ENCODE measurements at regions not wholly inside any gene's neighbourhood (a gene's known extent, or its start where the extent isn't known, plus 50 kb on each side); places are given as distances from the start of the nearest gene placed in this dataset.
A peak's percentile ranks its signal among the peaks of the same experiment; 100 is the strongest.
"Not testable (repeated sequence)": the region's sequence is repeated elsewhere in the genome, so short reads cannot be mapped to it uniquely, and the experiment has no call there.

DNA sequence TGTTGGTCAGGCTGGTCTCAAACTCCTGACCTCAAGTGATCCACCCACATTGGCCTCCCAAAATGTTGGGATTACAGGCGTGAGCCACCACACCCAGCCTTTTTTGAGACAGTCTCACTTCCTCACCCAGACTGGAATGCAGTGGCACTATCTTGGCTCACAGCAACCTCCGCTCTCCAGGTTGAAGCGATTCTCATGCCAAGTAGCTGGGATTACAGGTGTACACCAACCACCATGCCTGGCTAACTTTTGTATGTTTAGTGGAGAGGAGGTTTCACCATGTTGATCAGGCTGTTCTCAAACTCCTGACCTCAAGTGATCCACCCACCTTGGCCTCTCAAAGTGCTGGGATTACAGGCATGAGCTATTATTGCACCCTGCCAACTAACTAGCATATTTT lies 75.4 kb downstream of the C9orf152 start:
- ATAC-seq; intact Hi-C loops (cut with DNase I); DNase-seq (ENCODE audit: missing footprints): not testable (repeated sequence)

DNA sequence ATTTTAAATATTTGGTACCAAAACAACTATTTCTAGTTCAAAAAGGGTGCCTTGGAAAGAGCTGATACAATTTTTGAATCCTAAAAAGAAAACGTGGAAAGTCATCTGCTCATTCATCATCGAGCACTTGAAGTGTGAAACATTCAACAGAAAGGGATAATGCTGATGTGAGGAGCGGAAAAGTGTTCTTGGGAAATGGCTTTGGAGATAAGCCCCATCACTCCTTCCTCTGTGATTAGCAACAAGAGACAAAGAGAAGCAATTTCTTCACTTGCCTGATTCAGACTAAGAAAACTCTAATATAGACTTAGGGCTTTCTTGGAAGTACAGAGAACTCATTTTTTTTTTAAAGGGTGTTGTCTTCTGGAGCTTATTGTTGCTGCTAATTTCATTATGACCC lies 74.9 kb downstream of the C9orf152 start:
- no peak for ATAC-seq
- no peak for DNase-seq (ENCODE audit: missing footprints)
- intact Hi-C loops (cut with DNase I): no loop called here

DNA sequence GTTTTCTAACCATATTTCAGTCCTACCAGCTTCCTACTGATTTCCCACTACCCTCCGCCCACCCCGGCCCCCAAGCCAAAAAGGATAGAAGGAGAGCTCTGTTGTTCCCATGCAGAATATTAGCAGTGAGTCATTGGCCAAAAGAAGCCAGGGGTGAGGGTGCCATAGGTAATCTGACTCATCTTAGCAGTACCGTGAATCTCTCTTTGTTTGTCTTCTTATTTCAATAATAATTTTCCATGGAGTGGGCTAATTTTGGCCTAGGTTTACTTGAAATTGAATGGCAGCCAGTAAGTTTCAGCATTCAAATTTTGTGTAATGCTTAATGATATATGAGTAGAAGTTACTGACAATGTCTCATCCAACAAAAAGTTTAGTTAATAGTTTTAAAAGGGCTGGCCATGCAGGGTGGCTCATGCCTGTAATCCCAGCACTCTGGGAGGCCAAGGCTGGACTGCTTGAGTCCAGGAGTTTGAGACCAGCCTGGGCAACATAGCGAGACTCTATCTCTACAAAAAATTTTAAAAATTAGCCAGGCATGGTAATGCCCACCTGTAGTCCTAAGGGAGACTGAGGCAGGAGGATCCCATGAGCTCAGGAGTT lies 74.2 kb downstream of the C9orf152 start:
- intact Hi-C loops (cut with DNase I): no loop called here
- DNase-seq (ENCODE audit: missing footprints) (no peak), ATAC-seq (no peak)

DNA sequence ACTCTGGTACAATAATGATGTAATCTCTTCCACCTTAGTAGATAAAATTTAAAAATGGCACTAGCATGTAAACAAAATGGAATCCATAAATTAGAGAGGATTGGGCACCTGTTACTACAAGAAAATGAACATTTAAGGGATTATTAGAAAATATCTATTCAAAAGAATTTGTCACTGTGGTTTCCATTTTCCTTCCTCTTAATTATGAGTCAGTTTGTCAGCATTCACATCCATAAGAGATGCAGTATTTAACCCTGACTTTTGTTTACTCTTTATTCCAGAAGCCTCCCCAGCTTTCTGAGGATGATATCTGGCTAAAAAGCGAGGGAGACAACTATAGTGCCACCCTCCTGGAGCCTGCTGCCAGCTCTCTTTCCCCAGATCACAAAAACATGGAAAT lies 72.1 kb downstream of the C9orf152 start:
- intact Hi-C loops (cut with DNase I): no loop called here
- no peak for ATAC-seq
- DNase-seq (ENCODE audit: missing footprints): no peak

DNA sequence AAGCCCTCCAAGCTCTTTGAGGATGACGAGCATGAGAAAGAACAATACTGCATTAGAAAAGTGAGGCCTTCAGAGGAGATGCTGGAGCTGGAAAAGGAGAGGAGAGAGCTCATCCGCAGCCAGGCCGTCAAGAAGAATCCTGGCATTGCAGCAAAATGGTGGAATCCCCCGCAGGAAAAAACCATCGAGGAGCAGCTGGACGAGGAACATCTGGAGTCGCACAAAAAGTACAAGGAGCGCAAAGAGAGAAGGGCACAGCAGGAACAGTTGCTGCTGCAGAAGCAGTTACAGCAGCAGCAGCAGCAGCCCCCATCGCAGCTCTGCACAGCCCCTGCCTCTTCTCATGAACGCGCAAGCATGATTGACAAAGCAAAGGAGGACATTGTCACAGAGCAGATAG lies 71.2 kb downstream of the C9orf152 start:
- intact Hi-C loops (cut with DNase I): no loop called here
- ATAC-seq (no peak), DNase-seq (ENCODE audit: missing footprints) (no peak)

DNA sequence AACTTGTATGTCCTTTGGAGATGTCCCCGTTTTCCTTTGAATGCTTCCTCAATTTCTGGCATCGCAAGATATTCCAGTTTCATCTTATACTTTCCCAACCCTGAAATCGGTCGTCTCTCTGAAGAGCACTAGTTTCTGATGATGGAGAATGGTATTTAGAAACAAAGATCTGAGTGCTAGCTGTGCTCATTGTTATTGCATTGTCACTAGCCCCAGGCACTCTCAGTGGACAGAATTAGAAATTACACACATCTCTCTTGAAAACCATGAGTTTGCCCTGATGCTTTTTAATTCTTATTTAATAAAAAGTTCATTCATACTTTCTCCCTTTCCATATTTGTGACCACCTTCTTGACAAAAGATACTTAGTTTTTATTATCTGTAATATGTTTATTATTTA lies 67.7 kb downstream of the C9orf152 start:
- ATAC-seq: no peak
- intact Hi-C loops (cut with DNase I): no loop called here
- DNase-seq (ENCODE audit: missing footprints): no peak

DNA sequence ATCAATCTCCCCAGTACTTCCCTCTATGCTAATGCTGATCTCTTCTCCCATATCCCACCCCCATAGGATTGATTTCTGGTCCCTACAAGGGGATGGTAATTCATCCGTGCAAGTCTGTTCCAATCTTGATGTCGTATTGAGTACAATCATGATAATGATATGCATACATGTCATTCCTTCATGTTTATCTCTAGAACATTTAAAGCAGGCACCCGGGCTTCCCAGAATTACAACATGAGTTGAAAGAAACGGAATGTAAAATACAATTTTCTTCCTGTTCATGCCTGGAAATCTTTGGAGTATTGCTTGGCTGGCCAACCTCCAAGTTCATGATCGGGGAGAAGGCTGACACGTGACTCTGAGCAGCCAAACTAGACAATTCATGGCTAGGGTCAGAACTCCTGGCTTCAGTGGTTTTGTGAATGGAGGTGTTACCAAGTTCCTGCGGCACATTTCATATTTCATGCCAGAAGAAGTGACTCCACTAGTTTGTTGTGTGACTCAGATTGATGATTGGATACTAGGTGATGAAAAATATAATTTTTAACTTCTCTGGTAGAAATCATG lies 66.6 kb downstream of the C9orf152 start:
- DNase-seq (ENCODE audit: missing footprints): peak; percentile 45
- intact Hi-C loops (cut with DNase I): no loop called here
- no peak for ATAC-seq

DNA sequence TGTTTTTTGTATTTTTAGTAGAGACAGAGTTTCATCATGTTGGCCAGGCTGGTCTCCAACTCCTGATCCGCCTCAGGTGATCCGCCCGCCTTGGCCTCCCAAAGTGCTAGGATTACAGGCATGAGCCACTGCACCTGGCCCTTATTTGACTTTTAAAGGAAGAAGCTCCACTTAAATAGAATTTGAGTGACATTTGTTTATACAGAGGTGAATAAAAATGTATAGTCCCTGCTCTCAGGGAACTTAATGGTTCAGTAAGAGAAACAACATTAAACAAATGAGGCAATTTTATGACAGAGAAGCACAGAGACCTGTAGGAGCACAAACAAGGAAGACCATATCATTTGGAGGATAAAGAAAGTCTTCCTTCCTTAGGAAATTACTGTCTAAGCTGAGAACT lies 65.7 kb downstream of the C9orf152 start:
- no peak for DNase-seq (ENCODE audit: missing footprints)
- ATAC-seq: no peak
- intact Hi-C loops (cut with DNase I): no loop called here

DNA sequence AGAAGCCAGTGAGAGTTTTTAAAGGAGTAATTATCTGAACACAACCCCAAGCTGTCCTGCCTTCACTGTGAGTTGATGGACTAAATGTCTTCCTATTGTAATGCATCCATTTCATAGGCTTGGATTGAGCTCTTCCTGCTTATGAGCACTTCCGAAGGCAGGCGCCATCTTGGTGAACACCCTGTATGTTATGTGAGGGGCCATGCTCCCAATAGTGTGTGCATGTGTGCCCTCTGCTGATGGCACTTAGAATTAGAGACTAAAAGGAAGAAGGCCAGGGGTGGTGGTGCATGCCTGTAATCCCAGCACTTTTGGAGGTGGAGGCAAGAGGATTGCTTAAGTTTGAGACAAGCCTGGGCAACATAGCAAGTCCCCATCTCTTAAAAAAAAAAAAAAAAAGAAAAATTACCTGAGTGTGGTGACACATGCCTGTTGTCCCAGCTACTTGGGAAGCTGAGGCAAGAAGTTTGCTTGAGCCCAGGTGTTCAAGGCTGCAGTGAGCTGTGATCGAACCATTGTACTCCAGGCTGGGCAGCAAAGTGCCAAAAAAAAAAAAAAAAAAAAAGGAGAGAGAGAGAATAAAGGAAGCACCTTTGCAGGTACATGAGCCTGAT lies 65.0 kb downstream of the C9orf152 start:
- ATAC-seq (peak; percentile 30), DNase-seq (ENCODE audit: missing footprints) (no peak)
- intact Hi-C loops (cut with DNase I): no loop called here

DNA sequence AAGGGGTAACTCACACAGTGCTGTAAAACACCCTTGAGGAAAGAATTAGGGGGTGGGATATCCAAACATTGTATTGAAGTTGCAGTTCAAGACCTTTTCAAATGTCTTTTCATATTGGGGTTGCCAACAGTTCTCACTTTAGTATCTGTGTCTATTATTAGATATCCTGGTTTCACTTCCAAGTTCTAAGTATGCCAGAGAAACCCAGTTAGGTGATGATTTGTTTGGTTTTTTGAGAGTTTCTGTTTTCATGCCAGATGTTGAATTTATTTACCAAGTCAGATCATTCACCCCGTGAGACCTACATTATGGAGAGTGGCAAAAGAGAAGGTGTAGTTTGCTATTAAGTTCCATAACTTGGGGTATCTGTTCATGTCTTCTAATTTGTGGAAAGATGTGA lies 64.5 kb downstream of the C9orf152 start:
- intact Hi-C loops (cut with DNase I): no loop called here
- ATAC-seq (peak; percentile 48), DNase-seq (ENCODE audit: missing footprints) (no peak)

DNA sequence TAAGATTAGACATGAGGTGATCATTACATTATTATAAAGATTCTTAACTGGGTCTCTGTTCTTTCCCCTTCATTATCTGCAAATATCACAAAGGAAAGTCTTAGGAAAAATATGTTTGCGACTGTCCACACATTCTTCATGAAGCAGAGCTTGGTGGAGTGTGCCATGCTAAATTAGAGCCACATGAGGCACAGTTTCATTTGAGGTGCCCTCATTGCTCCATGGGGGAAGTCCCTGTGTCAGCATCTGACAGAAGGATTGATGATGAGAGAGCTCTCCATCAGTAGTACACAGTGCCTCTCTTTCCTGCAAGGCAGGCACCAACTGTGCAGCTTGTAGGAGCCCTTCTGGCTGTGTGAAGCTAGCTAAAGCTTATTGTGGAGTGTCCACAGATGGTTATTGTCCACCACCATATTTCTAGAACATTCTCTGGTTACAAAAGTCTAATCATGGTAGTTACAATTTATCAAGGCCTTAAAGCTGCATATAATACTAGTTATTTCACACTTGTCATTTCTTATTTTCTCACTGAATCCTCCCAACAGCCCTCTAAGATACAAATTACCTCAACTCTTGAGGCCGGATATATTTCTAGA lies 63.9 kb downstream of the C9orf152 start:
- intact Hi-C loops (cut with DNase I): no loop called here
- ATAC-seq (peak; percentile 17), DNase-seq (ENCODE audit: missing footprints) (no peak)

DNA sequence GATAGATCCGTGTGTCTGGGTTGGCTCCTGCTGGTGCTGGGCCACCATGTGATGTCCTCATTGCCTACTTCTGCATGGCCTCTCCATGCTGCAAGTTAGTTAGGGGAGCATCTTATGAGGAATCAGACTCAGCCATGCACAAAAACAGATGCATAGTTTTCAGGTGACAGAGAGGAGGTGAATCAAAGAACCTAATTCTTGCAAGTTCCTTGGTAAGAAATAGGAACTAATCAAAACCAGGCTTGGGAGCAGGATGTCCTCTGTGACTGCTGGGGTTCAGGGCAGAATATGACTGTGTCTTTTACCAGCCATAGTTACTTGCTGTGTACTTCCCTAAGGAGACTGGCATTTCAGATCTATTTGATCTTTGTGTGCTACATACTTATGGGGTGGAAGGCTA lies 61.6 kb downstream of the C9orf152 start:
- ATAC-seq (no peak), DNase-seq (ENCODE audit: missing footprints) (no peak)
- intact Hi-C loops (cut with DNase I): no loop called here

DNA sequence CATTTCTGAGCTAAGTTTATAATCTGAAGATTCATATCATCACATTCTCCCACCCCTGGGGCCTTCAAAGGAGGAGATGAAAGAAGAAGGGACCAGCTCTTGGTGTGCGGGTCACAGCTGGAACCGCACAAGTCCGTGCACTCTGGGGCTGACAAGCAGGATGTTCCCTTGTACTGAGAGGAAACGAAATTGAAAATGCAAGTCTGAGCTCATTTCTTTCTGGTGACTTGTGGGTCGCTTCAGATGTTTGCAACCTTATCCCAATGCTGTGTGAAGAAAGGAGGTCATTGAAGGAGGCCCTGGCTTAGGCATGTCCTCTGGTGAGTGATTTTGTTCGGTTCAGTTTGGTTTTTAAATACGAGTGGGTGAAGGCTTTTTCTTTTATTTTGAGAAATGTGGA lies 59.6 kb downstream of the C9orf152 start:
- DNase-seq (ENCODE audit: missing footprints): no peak
- intact Hi-C loops (cut with DNase I): loop anchor here (2.0 kb wide), 1 partner anchor 22 kb away; no protein-coding TSS in a partner anchor
- ATAC-seq: peak; percentile 32

DNA sequence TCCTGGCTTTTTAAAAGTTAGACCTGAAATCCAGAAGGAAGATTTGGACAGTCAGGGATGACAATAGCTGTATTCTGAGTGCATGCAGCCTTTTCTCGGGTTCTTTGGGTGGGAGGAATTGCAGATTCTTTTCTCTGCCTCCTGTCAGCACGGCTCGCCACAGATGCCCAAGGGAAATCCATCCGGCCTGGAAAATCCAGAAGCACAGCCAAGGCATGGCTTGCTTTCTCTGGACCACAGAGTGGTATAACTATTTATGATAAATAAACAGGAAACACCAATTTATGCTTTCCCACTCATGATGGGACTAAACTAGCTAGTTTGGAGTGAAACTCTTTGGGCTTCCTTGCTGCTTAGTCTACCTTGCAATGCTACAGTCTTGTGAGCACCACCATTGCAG lies 59.1 kb downstream of the C9orf152 start:
- ATAC-seq (peak; percentile 46), DNase-seq (ENCODE audit: missing footprints) (no peak)
- intact Hi-C loops (cut with DNase I): loop anchor here (2.0 kb wide), 1 partner anchor 22 kb away; no protein-coding TSS in a partner anchor

All from Right ventricle myocardium inferior (tissue), 1 donor.